ENCODE measurements at regions not wholly inside any gene's neighbourhood (a gene's known extent, or its start where the extent isn't known, plus 50 kb on each side); places are given as distances from the start of the nearest gene placed in this dataset.

GRCh38 chr10:8489232-8489631 is 434.7 kb downstream of the GATA3 start:
- TF ChIP-seq CTCF (IDR thresholded peaks at IDR 0.05; ENCODE audit: extremely low read depth, missing control alignments) = no peak
- DNase-seq (ENCODE audit: low spot score) = no peak

- DNase-seq (ENCODE audit: low spot score) = no peak
- TF ChIP-seq CTCF (IDR thresholded peaks at IDR 0.05; ENCODE audit: extremely low read depth, missing control alignments) = no peak
These were observed 435.3 kb downstream of the GATA3 start for GRCh38 chr10:8489823-8490222.

GRCh38 chr10:8498290-8498689 is 443.8 kb downstream of the GATA3 start:
- TF ChIP-seq CTCF (IDR thresholded peaks at IDR 0.05; ENCODE audit: extremely low read depth, missing control alignments) = no peak
- no peak for DNase-seq (ENCODE audit: low spot score)

- DNase-seq (ENCODE audit: low spot score) = no peak
- no peak for TF ChIP-seq CTCF (IDR thresholded peaks at IDR 0.05; ENCODE audit: extremely low read depth, missing control alignments)
These were observed 444.4 kb downstream of the GATA3 start for GRCh38 chr10:8498881-8499280.

- no peak for TF ChIP-seq CTCF (IDR thresholded peaks at IDR 0.05; ENCODE audit: extremely low read depth, missing control alignments)
- DNase-seq (ENCODE audit: low spot score) = no peak
These were observed 444.8 kb downstream of the GATA3 start for GRCh38 chr10:8499312-8499711.

- no peak for TF ChIP-seq CTCF (IDR thresholded peaks at IDR 0.05; ENCODE audit: extremely low read depth, missing control alignments)
- DNase-seq (ENCODE audit: low spot score) = no peak
These were observed 445.4 kb downstream of the GATA3 start for GRCh38 chr10:8499752-8500390.

- TF ChIP-seq CTCF (IDR thresholded peaks at IDR 0.05; ENCODE audit: extremely low read depth, missing control alignments) = no peak
- DNase-seq (ENCODE audit: low spot score) = no peak
These were observed 448.1 kb downstream of the GATA3 start for GRCh38 chr10:8502573-8502972.

All from GM20000 (cell line).